ACHN (cell line): ENCODE measurements at regions not wholly inside any gene's neighbourhood (a gene's known extent, or its start where the extent isn't known, plus 50 kb on each side); places are given as distances from the start of the nearest gene placed in this dataset.
"Not testable (repeated sequence)": the region's sequence is repeated elsewhere in the genome, so short reads cannot be mapped to it uniquely, and the experiment has no call there.

ENCODE experiments used
- DNase-seq: peaks from one replicate; pipeline ENCODE4 v3.0.0-alpha.2; 2015
- in situ Hi-C: cut with HindIII; loops from 2 replicates; pipeline ENCODE4 v1.10.0; 2017; ENCODE audit warnings: low sequenced_read_pairs, low pct_ligation_motif_present, low pct_unique_long_range_greater_than_20kb

DNA sequence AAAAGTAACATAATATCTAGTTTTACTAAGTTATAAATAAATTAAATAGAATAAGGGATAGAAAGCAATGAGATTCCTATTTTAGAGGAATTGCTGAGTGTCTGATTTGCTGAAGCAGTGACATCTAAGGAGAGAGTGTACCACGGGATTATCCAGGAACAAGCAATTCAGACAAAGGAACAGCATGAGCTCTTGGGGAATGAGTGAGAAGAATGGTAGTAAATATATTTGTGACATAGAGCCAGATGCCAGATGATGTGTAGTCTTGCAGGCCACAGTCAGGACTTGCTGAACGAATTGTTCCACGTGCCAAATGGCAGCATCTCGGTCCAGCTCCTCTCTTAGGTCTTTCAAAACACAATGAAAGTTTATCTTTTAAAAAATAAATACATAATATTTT is 339.2 kb downstream of the TENT5A start:
- no peak for DNase-seq
- in situ Hi-C loops, result no loop called here

DNA sequence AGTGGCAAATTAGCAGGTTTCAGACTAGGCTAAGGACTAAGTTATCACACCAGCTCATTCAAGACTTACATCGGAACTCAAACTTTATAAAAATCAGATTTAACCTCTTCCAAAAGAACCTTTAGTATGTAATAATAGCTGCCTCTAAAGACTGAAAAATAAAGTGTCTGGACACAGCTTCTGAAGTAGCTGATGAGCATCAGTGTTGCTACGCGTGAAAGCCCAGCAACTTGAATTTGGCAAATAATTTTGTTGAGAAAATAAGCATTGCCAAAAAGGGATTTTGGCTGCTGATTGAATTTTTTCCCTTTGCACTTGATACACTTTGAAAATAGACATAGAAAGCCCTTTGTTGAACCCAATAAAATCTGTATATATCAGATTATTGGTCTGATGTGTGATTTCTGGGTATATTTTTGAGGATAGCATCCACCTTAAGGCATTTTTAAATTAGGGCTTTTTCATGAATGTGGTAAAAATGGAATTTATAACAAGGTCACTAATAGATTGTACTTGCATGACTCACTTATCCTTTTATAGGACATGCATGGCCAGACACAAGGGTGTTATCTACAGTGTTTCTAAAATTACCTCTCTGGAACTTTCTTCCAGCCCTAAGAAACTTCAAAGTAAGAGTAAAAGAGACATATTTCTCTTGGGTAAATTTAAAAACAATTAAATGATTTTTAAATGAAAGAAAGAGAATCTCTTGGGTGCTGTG is 350.4 kb downstream of the TENT5A start:
- in situ Hi-C loops, result no loop called here
- DNase-seq, result no peak

DNA sequence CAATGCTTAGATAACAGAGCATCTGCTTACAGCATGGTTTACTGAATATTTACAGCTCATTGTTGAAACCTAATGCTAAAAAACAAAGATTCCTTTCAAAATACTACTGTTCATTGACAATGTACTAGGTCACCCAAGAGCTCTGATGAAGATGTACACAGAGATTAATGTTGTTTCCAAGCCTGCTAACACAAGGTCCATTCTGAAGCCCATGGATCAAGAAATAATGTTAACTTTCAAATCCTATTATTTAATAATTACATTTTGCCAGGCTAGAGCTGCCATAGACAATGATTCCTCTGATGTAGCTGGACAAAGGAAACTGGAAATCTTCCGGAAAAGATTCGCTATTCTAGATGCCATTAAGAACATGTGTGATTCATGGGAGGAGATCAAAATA is 355.6 kb downstream of the TENT5A start:
- DNase-seq, result no peak
- in situ Hi-C loops, result no loop called here

DNA sequence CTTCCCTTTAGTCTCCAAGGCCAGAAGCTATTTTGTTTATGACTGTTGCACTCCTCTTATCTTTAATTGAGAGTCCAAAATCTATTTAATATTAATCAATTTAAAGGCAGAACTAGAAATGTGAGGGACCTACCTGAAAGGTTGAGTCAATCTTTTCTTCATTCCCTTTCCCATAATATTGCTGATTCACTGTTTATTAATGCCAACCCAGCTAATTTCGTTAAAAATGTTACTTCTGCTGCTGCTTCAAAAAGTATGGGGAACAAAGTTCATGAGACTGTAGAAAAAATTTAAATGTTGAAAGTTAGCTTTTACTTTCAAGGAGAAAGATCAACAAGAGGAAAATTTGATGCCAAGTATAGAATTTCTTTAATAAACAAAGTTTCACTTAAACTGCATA is 365.3 kb downstream of the TENT5A start:
- in situ Hi-C loops, result no loop called here
- DNase-seq, result no peak

DNA sequence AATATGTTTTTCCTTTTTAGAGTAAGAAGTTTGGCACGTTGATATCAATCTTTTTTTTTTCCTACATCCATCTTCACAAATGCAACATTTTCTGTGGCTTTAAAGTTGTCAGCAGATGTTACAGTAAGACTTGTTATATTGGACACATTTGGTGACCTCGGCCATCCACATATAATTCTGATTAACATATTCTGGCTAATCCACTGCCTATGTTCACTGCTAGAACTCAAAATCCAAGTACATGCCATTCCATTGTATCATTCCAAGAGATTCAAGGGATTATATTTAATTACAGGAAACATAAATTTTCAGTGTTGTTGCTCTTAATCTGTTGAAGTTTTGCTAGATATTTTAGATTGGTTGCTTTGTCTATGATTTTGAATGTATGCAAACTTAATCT is 367.6 kb downstream of the TENT5A start:
- in situ Hi-C loops, result no loop called here
- DNase-seq, result no peak

DNA sequence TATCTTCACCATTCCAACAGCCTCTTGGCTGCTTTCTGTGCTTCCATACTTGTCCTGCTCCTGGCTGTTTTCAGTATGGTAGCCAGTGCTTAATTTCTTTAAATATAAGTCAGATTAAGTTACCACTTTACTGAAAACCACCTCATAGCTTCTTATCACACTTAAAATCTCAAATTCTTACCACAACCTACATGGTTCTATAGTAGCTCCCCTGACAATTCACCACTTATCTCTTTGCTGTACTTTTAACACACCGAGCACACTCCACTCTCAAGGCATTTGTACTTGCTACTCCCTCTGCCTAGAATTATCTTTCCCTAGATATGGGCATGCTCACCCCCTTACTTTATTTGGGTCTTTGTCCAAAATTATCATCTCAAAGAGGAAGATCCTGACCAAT is 369.0 kb downstream of the TENT5A start:
- no peak for DNase-seq
- in situ Hi-C loops, result no loop called here

DNA sequence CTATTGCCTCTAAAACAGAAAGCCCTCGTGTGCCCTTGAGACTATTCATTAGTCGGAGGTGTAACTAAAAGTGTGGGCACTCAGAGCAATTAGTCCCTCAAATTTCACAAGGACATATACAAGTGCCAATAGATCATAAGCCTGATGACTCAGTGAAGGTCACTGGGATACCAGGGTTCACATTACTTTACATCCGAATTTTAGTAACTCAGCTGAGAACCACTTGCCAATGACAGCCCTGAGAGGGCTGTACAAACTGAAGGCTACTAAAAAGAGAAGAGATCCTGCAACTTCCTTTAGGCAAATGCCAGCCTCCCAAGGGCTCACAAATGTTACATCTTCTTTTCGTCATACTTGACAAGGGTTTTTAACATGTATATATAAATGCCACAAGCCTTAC is 369.6 kb downstream of the TENT5A start:
- no peak for DNase-seq
- in situ Hi-C loops, result no loop called here

DNA sequence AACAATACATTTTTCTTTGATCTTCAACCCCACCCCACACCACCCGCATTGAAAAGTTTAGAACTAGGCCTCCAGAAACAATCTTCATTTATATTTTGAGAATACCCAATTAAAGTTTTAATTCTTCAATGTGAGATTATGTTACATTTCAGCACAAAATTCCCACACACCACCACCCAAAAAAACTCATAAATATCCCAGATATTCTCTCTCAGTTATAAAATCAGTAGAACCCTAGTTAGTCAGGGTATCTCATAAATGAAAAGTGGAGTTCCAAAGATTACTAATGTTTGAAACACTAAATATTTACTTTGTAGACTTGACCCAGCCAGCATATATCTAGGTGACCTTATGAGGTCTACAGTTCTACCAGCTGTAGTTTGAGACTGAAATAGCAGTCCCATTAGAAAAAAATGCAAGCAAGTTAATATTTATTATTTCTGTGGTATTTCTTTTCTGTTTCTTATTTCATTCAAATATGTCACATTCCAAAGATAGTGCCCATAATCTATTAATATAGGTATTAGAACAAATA is 371.0 kb downstream of the TENT5A start:
- in situ Hi-C loops, result no loop called here
- no peak for DNase-seq

DNA sequence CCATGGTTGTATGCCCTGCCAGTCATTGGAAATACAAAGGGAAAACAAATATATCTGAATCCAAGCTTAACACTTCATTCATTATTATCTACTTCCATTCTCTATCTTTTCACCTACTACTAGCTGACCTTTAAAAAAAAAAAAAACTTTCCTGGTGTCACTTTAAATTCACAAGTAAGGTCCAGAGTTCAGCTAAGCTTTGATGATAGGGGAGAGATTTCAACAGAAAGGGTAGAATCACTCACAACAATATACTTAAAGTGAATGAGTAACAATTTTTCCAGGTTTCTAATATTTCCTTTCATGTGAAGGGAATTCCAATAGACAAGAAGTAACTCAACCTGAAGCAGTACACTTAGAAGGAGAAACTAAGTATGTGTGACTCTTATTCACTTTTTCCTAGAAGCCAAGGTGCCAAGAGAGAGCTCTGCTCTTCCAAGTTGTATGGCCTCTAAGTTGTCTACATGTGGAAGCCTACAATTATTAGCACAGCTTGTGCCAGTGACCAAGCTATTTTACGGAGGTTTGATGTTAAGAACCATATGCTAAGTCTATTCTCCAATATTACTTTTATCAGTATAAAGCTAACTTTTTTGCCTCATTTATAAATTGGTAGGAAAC is 371.7 kb downstream of the TENT5A start:
- DNase-seq, result no peak
- in situ Hi-C loops, result no loop called here

DNA sequence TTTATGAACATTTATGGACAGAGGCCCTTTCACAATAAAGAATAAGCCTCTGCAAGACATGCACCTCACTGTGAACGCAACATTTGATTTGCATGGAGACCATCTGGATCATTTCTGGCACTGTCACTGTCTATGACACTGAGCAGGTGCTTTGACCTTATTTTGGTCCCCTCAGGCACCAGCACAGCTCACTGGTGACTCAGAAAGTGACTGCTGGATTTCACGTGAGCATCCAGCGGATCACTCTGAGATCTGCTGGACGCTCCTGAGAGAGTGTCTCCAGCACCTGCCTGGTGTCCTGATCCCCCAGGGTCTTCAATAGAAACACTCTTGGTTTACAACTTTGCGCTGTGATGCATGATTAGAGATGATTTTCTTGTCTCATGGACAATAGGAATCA is 375.7 kb downstream of the TENT5A start:
- in situ Hi-C loops, result no loop called here
- DNase-seq, result no peak

DNA sequence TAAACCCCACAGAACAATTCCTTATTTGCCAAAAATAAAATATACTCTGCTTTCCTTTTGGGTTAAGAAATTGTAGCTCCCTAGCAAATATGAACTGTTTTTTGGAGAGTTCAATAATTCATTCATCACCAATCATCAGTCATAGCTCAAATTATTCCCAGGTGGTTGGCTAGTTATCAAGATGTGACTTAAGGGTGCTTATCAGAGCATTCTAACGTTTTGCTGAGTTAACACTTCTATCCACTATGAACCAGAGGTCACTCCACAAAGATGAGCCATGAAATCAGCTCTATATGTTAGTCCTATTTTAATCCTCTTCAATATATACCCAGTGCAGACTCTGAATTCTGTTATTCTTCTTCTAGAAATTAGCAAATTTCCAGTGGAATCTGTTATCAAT is 379.1 kb downstream of the TENT5A start:
- DNase-seq, result no peak
- in situ Hi-C loops, result no loop called here

DNA sequence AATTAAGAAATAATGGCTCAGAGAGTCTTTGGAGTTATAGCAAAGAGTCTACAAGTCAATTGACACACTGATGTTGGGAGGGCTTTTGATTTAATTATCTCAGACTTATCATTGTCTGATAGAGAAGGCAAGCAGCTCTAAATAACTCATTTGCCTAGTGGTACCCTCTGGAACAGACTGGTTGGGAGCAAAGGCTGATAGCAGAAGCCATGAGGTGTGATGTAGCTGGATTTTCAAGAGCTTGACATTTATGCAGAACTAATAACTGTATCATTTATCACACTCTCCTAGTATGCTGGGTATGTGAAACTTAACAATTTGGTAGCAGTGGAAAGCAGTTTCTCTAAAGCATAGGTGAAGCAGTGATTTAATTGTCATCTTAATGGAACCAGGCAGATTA is 380.6 kb downstream of the TENT5A start:
- no peak for DNase-seq

DNA sequence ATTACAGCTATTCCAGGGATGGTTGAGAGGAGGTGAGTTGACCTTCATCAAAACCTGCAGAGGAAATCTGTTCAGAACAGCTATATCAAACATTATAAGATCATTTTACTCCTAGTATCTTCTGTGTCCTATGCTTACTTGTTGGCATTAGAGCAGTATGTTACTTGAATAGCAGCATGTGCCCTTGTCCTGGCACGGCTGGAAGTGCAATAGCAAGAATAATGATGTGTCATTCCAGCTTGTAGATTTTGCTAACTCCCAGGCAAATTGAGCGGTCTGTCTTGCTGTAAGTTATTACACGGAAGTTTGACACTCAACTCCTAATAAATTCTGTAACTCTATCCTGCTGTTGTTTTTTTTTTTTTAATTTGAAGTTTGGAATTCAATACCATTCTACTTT is 385.5 kb downstream of the TENT5A start:
- in situ Hi-C loops, result no loop called here
- DNase-seq, result no peak

More for the DNA sequence above, 380.6 kb downstream of the TENT5A start:
- in situ Hi-C loops, result no loop called here

DNA sequence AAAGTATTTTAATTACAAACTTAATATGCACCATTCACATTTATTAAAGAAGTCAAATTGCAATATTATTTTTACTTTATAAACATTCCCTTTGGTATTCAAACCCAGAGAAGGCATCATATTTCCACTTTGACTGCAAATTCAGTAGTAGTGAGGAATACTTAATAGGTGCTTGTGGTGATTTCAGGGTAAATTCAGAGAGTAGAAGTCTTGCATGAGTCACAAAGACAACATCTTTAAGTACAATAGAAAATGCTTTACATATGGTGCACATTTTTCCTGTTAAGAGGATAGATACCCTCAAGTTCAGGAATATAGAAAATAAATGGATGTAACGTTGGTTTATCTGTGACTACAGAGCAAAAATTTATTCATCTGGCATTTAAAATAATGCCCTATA is 390.2 kb downstream of the TENT5A start:
- DNase-seq, result no peak
- in situ Hi-C loops, result no loop called here

DNA sequence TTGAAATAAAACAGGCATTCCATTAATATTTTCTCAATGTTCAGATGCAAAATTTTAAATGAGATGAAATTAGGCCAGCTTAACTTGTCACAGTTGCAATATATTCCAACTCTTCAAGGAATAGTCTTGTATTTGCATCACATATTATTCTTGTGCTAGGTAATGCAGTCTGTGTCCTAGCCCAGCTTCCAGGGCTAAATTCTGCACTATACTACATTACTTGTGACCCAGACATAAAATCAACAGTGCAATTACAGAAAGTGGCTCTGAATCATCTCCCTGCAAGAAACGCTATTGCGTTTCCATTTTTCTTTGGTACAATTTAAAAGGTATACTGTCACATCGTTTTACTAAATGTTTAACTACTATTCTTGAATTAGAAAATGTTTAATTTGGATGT is 399.2 kb downstream of the TENT5A start:
- DNase-seq, result no peak
- in situ Hi-C loops, result no loop called here

DNA sequence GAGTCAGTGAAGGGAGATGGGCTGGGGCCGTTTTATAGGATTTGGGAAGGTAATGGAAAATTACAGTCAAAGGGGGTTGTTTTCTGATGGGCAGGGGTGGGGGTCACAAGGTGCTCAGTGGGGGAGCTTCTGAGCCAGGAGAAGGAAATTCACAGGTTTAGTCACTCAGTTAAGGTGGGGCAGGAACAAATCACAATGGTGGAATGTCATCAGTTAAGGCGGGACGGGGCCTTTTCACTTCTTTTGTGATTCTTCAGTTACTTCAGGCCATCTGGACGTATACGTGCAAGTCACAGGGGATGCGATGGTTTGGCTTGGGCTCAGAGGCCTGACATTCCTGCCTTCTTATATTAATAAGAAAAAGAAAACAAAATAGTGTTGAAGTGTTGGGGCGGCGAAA is 408.5 kb downstream of the TENT5A start:
- DNase-seq, in situ Hi-C loops: not testable (repeated sequence)

DNA sequence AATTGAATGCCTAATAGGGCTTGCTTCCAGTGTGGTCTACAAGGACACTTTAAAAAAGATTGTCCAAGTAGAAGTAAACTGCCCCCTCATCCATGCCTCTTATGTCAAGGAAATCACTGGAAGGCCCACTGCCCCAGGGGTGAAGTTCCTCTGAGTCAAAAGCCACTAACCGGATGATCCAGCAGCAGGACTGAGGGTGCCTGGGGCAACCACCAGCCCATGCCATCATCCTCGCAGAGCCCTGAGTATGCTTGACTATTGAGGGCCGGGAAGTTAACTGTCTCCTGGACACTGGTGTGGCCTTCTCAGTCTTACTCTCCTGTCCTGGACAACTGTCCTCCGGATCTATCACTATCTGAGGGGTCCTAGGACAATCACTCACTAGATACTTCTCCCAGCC is 411.5 kb downstream of the TENT5A start:
- DNase-seq, result no peak
- in situ Hi-C loops, result no loop called here

DNA sequence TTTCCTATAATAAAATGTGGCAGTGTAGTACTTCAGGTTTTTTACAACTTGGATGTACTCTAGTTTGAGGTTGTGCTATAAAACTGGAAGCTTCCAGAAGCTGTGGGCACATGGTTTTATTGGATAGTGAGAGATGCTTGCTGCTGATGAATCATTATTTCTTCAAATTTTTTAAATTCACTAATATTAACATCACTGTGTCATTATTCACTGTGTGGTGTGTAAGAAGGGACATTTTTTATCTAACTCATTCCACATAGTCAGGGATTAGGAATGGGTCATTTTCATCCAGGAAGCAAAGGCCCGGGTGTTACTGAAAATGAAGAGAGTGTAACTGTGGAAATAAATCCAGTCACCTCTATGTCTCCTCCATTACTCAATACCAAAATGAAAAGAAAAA is 421.0 kb downstream of the TENT5A start:
- in situ Hi-C loops, result no loop called here
- DNase-seq, result no peak

DNA sequence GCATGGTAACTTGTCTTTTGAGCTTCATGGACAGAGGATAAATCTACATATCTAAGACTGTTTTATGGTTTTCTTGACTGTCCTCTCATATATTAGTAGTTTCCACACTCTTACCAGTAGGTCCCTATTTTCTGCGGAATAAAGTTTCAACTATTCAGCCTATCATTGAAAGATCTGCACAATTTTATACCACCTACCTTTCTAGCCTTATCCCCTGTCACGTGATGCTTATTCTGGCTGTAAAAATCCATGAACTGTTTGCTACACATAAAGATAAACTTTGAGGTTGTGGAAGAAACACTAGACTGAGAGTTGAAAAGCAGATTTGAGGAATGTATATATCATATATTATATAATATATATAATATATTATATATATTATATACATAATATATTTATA is 423.8 kb downstream of the TENT5A start:
- DNase-seq, result no peak
- in situ Hi-C loops, result no loop called here

DNA sequence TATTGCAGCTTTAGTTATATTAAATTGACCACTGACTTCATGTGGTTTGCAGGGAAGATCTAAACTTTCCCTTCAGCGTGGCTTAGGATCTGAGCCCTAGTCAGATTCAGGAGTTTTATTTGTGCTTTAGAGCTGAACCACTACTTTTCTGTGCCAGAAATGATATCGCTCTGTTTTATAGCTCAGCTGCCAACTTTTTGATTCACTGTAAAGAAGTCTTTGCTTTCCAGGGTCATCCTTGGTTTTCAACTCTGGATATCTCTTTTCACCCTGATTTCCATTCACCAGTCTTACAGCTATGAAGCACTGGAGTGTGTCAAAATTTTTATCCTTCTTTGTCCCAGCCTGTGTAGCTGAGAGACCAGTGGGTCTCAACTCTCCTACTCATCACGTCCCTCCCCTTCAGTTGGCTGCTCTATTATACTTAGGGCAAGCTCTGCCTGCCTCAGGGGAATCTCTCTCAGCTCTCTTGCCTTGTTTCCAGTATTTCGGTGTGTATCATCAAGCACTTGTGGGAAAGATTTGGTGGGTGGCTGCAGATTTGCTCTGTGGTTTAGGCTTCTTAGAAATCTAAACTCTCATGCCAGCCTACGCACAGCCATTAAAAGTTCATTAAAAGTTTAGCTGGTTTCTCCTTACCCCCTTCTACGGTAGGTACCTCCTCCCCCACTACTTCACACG is 425.5 kb downstream of the TENT5A start:
- in situ Hi-C loops, result no loop called here
- no peak for DNase-seq
